ENCODE measurements at regions not wholly inside any gene's neighbourhood (a gene's known extent, or its start where the extent isn't known, plus 50 kb on each side); places are given as distances from the start of the nearest gene placed in this dataset.

DNA sequence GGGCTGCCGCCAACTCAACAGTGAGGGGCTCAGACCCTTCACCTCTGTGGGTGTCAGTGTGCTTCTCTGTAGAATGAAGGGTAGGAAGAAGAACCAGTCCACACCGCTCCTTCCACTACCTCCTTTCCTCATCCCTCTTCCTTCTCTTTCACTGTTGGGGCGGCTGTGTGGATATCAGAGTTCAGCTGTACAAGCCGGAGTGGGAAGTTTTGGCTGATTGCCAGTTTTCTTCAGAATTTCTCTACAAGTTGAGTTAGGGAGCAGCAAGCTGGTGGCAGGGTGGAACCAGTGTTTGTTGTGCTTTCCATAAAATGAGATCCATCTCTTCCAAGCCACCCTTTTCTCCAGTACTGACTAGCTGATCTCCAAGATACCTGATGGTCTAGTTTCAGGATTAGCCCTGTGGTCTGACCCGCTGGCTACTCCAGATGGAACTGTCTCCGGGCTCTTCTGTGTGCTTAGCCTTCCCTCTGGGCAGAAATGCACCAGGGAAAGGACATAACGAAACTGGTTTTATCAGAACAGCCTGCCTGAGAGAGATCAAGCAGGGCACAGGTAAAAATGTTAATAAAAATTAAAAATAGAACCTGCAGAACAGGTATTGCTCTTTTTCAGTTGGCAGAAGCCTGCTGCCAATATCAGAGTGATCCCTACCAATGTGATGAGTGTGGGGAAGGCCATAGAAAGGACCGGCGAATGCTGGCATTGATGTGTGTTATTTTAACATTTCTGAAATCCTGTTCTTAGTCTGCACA is 169.9 kb upstream of the TSC22D2 start:
- DNase-seq = peak; percentile 87
- CTCF ChIA-PET = interaction anchor here (0.6 to 2.7 kb wide), 5 partner anchors 115 to 301 kb away, joined by 3 to 11 read pairs (median 3); partner anchors contain the start of gene TSC22D2
- intact Hi-C loops (cut with micrococcal nuclease) = loop anchor here (1.0 to 5.0 kb wide), 4 partner anchors 49 to 134 kb away; no protein-coding TSS in a partner anchor

DNA sequence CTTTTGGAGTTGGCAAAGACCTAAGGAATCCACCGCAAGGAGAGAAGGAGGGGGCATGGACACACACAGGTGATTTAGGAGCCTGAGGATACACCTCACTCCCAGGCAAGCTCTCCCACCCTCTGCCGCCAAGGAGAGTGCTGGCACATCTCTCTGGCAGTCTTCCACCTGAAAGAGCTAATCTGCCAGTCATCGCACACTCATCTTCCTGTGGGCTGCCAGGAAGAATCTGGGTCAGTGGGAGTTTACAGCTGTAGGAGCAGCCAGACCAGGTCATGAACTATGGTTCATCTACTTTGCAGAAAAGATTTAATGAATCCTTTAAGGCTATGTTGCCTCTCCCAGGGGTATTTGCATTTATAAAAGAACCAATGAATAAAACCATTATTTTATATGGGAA is 170.6 kb upstream of the TSC22D2 start:
- ChIA-PET POLR2A (ENCODE audit: unreplicated experiment) (interaction anchor here (0.6 to 0.7 kb wide), 2 partner anchors 175 to 628 kb away, joined by 3 to 5 read pairs; no protein-coding TSS in a partner anchor), CTCF (interaction anchor here (0.6 to 2.7 kb wide), 2 partner anchors 257 to 301 kb away, joined by 3 to 10 read pairs; no protein-coding TSS in a partner anchor)
- Histone ChIP-seq H3K4me1 (ENCODE audit: insufficient read depth, low read length) (peaks cover 59% of the 10 kb centered on the region), H3K27ac (ENCODE audit: low read length) (peak overlapping the region; percentile 95), H3F3A (ENCODE audit: low read length, unreplicated experiment) (peaks cover 18% of the 10 kb centered on the region), H3K9me3 (ENCODE audit: low read length) (no peaks in the 10 kb centered on the region), H3K9ac (ENCODE audit: low read length) (peak overlapping the region; percentile 62), H3K36me3 (ENCODE audit: low read depth, low read length) (no peaks in the 10 kb centered on the region), H3K27me3 (ENCODE audit: low read length) (no peaks in the 10 kb centered on the region), H3K4me3 (ENCODE audit: low read length) (peak overlapping the region; percentile 61), H3K79me2 (ENCODE audit: low read length) (no peaks in the 10 kb centered on the region), H3K9me2 (replicated peaks; ENCODE audit: low read length) (no peaks in the 10 kb centered on the region), H4K20me1 (ENCODE audit: low read length) (no peaks in the 10 kb centered on the region), H3K4me2 (ENCODE audit: low read length) (peak overlapping the region; percentile 86), H2AFZ (ENCODE audit: low read length) (no peak overlapping the region; the same call in 1 of the 2 replicates)
- intact Hi-C loops (cut with micrococcal nuclease) = loop anchor here (5.0 kb wide), 1 partner anchor 135 kb away; no protein-coding TSS in a partner anchor
- DNase-seq (peak; percentile 98), ATAC-seq (peak; percentile 70)
- BruUV-seq (replicated peaks) = no TSS peak
- TF ChIP-seq EZH2 (IDR thresholded peaks at IDR 0.05; ENCODE audit: low read length, unreplicated experiment) (no peak), EZH2phosphoT487 (IDR thresholded peaks at IDR 0.05; ENCODE audit: borderline replicate concordance, low read length) (no peak)
- TF ChIP-seq, protein P1, sequence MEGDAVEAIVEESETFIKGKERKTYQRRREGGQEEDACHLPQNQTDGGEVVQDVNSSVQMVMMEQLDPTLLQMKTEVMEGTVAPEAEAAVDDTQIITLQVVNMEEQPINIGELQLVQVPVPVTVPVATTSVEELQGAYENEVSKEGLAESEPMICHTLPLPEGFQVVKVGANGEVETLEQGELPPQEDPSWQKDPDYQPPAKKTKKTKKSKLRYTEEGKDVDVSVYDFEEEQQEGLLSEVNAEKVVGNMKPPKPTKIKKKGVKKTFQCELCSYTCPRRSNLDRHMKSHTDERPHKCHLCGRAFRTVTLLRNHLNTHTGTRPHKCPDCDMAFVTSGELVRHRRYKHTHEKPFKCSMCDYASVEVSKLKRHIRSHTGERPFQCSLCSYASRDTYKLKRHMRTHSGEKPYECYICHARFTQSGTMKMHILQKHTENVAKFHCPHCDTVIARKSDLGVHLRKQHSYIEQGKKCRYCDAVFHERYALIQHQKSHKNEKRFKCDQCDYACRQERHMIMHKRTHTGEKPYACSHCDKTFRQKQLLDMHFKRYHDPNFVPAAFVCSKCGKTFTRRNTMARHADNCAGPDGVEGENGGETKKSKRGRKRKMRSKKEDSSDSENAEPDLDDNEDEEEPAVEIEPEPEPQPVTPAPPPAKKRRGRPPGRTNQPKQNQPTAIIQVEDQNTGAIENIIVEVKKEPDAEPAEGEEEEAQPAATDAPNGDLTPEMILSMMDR (conservative IDR thresholded peaks at IDR 0.05; ENCODE audit: low read depth, low read length) = no peak

More for the DNA sequence above, 169.9 kb upstream of the TSC22D2 start:
- ATAC-seq = peak; percentile 33
- POLR2A ChIA-PET (ENCODE audit: unreplicated experiment) = interaction anchor here (0.6 kb wide), 1 partner anchor 174 kb away, joined by 3 read pairs; no protein-coding TSS in a partner anchor
- Histone ChIP-seq H3K9ac (ENCODE audit: low read length) (peak overlapping the region; percentile 62), H2AFZ (ENCODE audit: low read length) (peak overlapping the region; percentile 66), H3K4me3 (ENCODE audit: low read length) (peak overlapping the region; percentile 61), H3K9me2 (replicated peaks; ENCODE audit: low read length) (no peaks in the 10 kb centered on the region), H3K4me2 (ENCODE audit: low read length) (peak overlapping the region; percentile 86), H3F3A (ENCODE audit: low read length, unreplicated experiment) (peaks cover 16% of the 10 kb centered on the region), H3K4me1 (ENCODE audit: insufficient read depth, low read length) (peaks cover 55% of the 10 kb centered on the region), H3K27ac (ENCODE audit: low read length) (peak overlapping the region; percentile 95), H3K9me3 (ENCODE audit: low read length) (no peaks in the 10 kb centered on the region), H3K79me2 (ENCODE audit: low read length) (no peaks in the 10 kb centered on the region), H3K27me3 (ENCODE audit: low read length) (no peaks in the 10 kb centered on the region), H4K20me1 (ENCODE audit: low read length) (no peaks in the 10 kb centered on the region), H3K36me3 (ENCODE audit: low read depth, low read length) (no peaks in the 10 kb centered on the region)
- BruUV-seq (replicated peaks) = no TSS peak
- TF ChIP-seq EZH2 (IDR thresholded peaks at IDR 0.05; ENCODE audit: low read length, unreplicated experiment) (no peak), EZH2phosphoT487 (IDR thresholded peaks at IDR 0.05; ENCODE audit: borderline replicate concordance, low read length) (no peak)
- TF ChIP-seq, protein P1 (conservative IDR thresholded peaks at IDR 0.05; ENCODE audit: low read depth, low read length) = no peak
